ENCODE measurements at regions not wholly inside any gene's neighbourhood (a gene's known extent, or its start where the extent isn't known, plus 50 kb on each side); places are given as distances from the start of the nearest gene placed in this dataset.

- TF ChIP-seq CTCF (IDR thresholded peaks at IDR 0.05) (no peak), POLR2A (IDR thresholded peaks at IDR 0.05) (no peak)
Measured at GRCh38 chr10:125553091-125553490, 129.9 kb downstream of the TEX36 start.

Data from adrenal gland (tissue), 5 donors.